Panc1 (cell line): ENCODE measurements at regions not wholly inside any gene's neighbourhood (a gene's known extent, or its start where the extent isn't known, plus 50 kb on each side); places are given as distances from the start of the nearest gene placed in this dataset.

ENCODE experiments used
- POLR2AphosphoS5 ChIP-seq: IDR thresholded peaks from 2 replicates; pipeline ENCODE4 v1.6.1; 2012; ENCODE audit warnings: mild to moderate bottlenecking, low read depth, low read length, moderate library complexity
- TF ChIP-seq, protein P1 (sequence below): fragments of 450-650 bp; IDR thresholded peaks from 2 replicates; pipeline ENCODE4 v1.5.1; 2017; ENCODE audit warnings: mild to moderate bottlenecking
- TF ChIP-seq, protein P2 (sequence below), 2 experiments: IDR thresholded peaks; 2 replicates each; pipeline ENCODE4 v1.6.1; 2011 to 2012; ENCODE audit warnings: low read depth in 2 of 2, control low read depth in 1 of 2, low read length in 1 of 2, mild to moderate bottlenecking in 1 of 2, moderate library complexity in 1 of 2; ENCODE audit not compliant: insufficient read depth in 1 of 2

DNA sequence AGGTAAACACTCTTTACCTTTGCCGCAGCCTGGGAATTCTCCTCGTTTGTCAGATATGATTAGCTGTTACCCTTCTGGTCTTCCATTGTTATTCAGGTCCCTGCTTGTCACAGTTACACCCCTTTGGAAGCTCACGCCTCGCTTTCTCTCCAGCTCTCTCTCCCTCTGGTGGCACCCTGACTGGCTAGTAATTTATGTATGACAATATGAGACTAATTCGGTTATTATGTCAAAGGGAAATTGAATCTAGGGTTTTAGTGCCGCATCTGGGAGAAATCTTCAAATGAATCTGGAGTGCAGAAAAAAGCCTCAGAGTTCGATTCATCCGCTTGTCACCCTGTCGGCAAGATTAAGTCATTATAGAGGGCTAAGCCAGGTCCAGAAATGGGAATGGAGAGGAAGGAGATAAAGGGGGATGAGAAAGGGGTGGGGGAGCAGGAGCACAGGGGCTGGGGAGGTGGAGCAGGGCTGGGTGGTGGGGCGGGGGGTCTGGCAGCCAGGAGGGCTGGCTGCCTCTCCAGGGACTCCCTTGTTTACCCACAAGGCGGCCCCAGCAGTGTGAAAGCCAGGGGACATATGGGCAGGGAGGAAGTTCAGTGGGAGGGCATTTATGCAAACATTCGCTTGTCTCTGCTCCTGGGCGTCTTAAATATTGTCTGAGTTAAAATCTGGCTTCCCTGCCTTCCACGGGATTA is 179.0 kb upstream of the NECTIN1 start:
- TF ChIP-seq, protein P1, sequence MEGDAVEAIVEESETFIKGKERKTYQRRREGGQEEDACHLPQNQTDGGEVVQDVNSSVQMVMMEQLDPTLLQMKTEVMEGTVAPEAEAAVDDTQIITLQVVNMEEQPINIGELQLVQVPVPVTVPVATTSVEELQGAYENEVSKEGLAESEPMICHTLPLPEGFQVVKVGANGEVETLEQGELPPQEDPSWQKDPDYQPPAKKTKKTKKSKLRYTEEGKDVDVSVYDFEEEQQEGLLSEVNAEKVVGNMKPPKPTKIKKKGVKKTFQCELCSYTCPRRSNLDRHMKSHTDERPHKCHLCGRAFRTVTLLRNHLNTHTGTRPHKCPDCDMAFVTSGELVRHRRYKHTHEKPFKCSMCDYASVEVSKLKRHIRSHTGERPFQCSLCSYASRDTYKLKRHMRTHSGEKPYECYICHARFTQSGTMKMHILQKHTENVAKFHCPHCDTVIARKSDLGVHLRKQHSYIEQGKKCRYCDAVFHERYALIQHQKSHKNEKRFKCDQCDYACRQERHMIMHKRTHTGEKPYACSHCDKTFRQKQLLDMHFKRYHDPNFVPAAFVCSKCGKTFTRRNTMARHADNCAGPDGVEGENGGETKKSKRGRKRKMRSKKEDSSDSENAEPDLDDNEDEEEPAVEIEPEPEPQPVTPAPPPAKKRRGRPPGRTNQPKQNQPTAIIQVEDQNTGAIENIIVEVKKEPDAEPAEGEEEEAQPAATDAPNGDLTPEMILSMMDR = no peak
- TF ChIP-seq POLR2AphosphoS5 = no peak
- TF ChIP-seq, protein P2, sequence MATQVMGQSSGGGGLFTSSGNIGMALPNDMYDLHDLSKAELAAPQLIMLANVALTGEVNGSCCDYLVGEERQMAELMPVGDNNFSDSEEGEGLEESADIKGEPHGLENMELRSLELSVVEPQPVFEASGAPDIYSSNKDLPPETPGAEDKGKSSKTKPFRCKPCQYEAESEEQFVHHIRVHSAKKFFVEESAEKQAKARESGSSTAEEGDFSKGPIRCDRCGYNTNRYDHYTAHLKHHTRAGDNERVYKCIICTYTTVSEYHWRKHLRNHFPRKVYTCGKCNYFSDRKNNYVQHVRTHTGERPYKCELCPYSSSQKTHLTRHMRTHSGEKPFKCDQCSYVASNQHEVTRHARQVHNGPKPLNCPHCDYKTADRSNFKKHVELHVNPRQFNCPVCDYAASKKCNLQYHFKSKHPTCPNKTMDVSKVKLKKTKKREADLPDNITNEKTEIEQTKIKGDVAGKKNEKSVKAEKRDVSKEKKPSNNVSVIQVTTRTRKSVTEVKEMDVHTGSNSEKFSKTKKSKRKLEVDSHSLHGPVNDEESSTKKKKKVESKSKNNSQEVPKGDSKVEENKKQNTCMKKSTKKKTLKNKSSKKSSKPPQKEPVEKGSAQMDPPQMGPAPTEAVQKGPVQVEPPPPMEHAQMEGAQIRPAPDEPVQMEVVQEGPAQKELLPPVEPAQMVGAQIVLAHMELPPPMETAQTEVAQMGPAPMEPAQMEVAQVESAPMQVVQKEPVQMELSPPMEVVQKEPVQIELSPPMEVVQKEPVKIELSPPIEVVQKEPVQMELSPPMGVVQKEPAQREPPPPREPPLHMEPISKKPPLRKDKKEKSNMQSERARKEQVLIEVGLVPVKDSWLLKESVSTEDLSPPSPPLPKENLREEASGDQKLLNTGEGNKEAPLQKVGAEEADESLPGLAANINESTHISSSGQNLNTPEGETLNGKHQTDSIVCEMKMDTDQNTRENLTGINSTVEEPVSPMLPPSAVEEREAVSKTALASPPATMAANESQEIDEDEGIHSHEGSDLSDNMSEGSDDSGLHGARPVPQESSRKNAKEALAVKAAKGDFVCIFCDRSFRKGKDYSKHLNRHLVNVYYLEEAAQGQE (IDR thresholded peaks at IDR 0.05; ENCODE audit: insufficient read depth in 1 of 2, low read depth in 2 of 2, low read length in 1 of 2) = no peak
